ENCODE measurements at regions not wholly inside any gene's neighbourhood (a gene's known extent, or its start where the extent isn't known, plus 50 kb on each side); places are given as distances from the start of the nearest gene placed in this dataset.

DNA sequence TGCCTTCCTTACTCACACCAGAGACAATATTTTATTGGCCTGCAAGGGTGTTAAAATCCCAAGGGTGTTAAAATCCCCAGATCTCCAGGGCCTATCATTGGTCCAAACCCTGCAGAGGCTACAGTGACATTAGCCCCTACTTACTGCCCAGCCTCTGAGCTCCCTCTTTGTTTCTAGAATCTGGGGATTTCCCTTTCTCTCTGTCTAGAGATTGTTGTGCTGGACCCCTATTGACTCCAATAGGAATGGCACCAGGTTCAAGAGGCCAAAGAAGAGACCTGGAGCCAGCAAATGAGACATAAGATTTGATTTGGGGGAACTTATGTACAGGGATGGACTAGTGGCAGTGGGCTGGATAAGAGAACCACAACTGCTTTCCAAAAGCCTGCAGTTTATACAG is 53.3 kb upstream of the ZBED3 start:
- H3K9me3 ChIP-seq: no peaks in the 10 kb centered on the region
- POLR2A ChIA-PET: no interaction called here
- H3K4me2 ChIP-seq: no peak overlapping the region
- FAIRE-seq (no peak), ATAC-seq (peak in 1 of 2 experiments; percentile 41; a peak in 1 of 6 replicates), DNase-seq (ENCODE audit: low read depth in 1 of 2, low spot score in 1 of 2) (no peak)
- CTCF ChIA-PET: interaction anchor here (0.6 to 2.3 kb wide), 4 partner anchors 12 to 1044 kb away, joined by 3 to 10 read pairs (median 4); partner anchors contain the start of gene WDR41
- H3K4me3 ChIP-seq: no peak overlapping the region
- peaks cover 14% of the 10 kb centered on the region for H3K4me1 ChIP-seq
- no peak overlapping the region for H3K27ac ChIP-seq
- TF ChIP-seq GATA3 (IDR thresholded peaks at IDR 0.05; ENCODE audit: borderline replicate concordance) (no peak), NPAS2 (CRISPR knock-in tag; IDR thresholded peaks at IDR 0.05; ENCODE audit: borderline replicate concordance) (no peak), HOXB13 (CRISPR knock-in tag; IDR thresholded peaks at IDR 0.05; ENCODE audit: low read depth) (no peak), TP53 (CRISPR knock-in tag; IDR thresholded peaks at IDR 0.05) (no peak), HOXB5 (CRISPR knock-in tag; IDR thresholded peaks at IDR 0.05) (no peak), EP300 (IDR thresholded peaks at IDR 0.05) (no peak), RNF2 (IDR thresholded peaks at IDR 0.05; ENCODE audit: borderline replicate concordance, low read depth) (no peak)
- TF ChIP-seq, protein P1, sequence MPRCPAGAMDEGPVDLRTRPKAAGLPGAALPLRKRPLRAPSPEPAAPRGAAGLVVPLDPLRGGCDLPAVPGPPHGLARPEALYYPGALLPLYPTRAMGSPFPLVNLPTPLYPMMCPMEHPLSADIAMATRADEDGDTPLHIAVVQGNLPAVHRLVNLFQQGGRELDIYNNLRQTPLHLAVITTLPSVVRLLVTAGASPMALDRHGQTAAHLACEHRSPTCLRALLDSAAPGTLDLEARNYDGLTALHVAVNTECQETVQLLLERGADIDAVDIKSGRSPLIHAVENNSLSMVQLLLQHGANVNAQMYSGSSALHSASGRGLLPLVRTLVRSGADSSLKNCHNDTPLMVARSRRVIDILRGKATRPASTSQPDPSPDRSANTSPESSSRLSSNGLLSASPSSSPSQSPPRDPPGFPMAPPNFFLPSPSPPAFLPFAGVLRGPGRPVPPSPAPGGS (IDR thresholded peaks at IDR 0.05): no peak

GRCh38 chr5:77139001-77139400 is 51.9 kb upstream of the ZBED3 start:
- H3K4me2 ChIP-seq: no peak overlapping the region
- WGBS (ENCODE audit: missing lambda C conversion rate): 76% methylated on average over 5 of the region's 5 CpGs
- H3K4me1 ChIP-seq: peaks cover 3% of the 10 kb centered on the region
- ChIA-PET POLR2A (no interaction called here), CTCF (interaction anchor here (2.3 kb wide), 1 partner anchor 353 kb away, joined by 10 read pairs; the partner anchor contains the start of gene WDR41)
- ATAC-seq (no peak), DNase-seq (ENCODE audit: low read depth in 1 of 2, low spot score in 1 of 2) (no peak), FAIRE-seq (no peak)
- no peak overlapping the region for H3K4me3 ChIP-seq
- no peaks in the 10 kb centered on the region for H3K9me3 ChIP-seq
- TF ChIP-seq CHD2 (IDR thresholded peaks at IDR 0.05; ENCODE audit: low read length, partially characterized antibody) (no peak), CEBPB (IDR thresholded peaks at IDR 0.05) (no peak), GATA3 (IDR thresholded peaks at IDR 0.05; ENCODE audit: borderline replicate concordance) (no peak), CBX8 (IDR thresholded peaks at IDR 0.05) (no peak), RFX5 (IDR thresholded peaks at IDR 0.05) (no peak), HOXA7 (CRISPR knock-in tag; IDR thresholded peaks at IDR 0.05) (no peak), SREBF2 (IDR thresholded peaks at IDR 0.05) (no peak)
- TF ChIP-seq, protein P2, sequence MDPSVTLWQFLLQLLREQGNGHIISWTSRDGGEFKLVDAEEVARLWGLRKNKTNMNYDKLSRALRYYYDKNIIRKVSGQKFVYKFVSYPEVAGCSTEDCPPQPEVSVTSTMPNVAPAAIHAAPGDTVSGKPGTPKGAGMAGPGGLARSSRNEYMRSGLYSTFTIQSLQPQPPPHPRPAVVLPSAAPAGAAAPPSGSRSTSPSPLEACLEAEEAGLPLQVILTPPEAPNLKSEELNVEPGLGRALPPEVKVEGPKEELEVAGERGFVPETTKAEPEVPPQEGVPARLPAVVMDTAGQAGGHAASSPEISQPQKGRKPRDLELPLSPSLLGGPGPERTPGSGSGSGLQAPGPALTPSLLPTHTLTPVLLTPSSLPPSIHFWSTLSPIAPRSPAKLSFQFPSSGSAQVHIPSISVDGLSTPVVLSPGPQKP (IDR thresholded peaks at IDR 0.05; ENCODE audit: low read depth, low read length): no peak
- H3K27ac ChIP-seq: no peak overlapping the region; a peak in 1 of 6 replicates

Small RNAs in the stretch of these regions (small RNA-seq; reads per million reads assigned to genes)
- gene HMGB1P35: 0 reads per million in 6 experiments
